Transverse colon (tissue), 4 donors: ENCODE measurements at regions not wholly inside any gene's neighbourhood (a gene's known extent, or its start where the extent isn't known, plus 50 kb on each side); places are given as distances from the start of the nearest gene placed in this dataset.

ENCODE experiments used
- DNase-seq: peaks from one replicate; pipeline ENCODE4 v3.0.0-alpha.2; 2019
- H3K27ac ChIP-seq, 4 donors: fragments of 200-600 bp; sonication (generic); 2 replicates each; pipeline ENCODE4 v1.5.1; 2016 to 2018; ENCODE audit warnings: inconsistent platforms in 4 of 4
- H3K27me3 ChIP-seq: fragments of 200-600 bp; sonication (generic); 2 replicates; pipeline ENCODE4 v1.5.1; 2017; ENCODE audit warnings: inconsistent platforms
- H3K36me3 ChIP-seq, 4 donors: fragments of 200-600 bp; sonication (generic); 2 replicates each; pipeline ENCODE4 v1.5.1; 2017 to 2019; ENCODE audit warnings: inconsistent platforms in 4 of 4
- H3K4me1 ChIP-seq, 4 donors: fragments of 200-600 bp; sonication (generic); 2 replicates each; pipeline ENCODE4 v1.5.1; 2017 to 2020; ENCODE audit warnings: inconsistent platforms in 4 of 4
- H3K4me3 ChIP-seq, 4 donors: fragments of 200-600 bp; sonication (generic); 1 replicate in 1 of 4; 2 replicates in 3 of 4; pipeline versions ENCODE4 v1.5.1 to v1.6.1; 2017 to 2019; ENCODE audit warnings: inconsistent platforms in 4 of 4
- H3K9me3 ChIP-seq, 2 donors: fragments of 200-600 bp; sonication (generic); 2 replicates each; pipeline ENCODE4 v1.5.1; 2017 to 2019; ENCODE audit warnings: inconsistent platforms in 2 of 2
- CTCF ChIP-seq, 5 experiments: fragments of 200-600 bp in 3 of 5; fragments of 450-650 bp in 2 of 5; sonication (generic) in 3 of 5; IDR thresholded peaks; 1 replicate in 2 of 5; 2 replicates in 3 of 5; pipeline ENCODE4 v1.5.1; 2016 to 2017; ENCODE audit warnings: antibody characterized with exemption in 5 of 5, inconsistent platforms in 3 of 5, mild to moderate bottlenecking in 2 of 5, moderate library complexity in 1 of 5
- EP300 ChIP-seq: sonication (generic); formaldehyde crosslinking; IDR thresholded peaks from one replicate; pipeline ENCODE4 v1.6.1; 2017; ENCODE audit warnings: antibody characterized with exemption, low read depth
- POLR2A ChIP-seq: fragments of 450-650 bp; IDR thresholded peaks from one replicate; pipeline ENCODE4 v1.6.1; 2016; ENCODE audit warnings: antibody characterized with exemption, mild to moderate bottlenecking, moderate library complexity
- POLR2AphosphoS5 ChIP-seq, 3 donors: sonication (generic); formaldehyde crosslinking; IDR thresholded peaks; one replicate each; pipeline ENCODE4 v1.6.1; 2016; ENCODE audit warnings: antibody characterized with exemption in 3 of 3
- WGBS, 2 donors: methylation state at CpG; one replicate each; pipeline ENCODE4 v1.1.5; 2018; ENCODE audit warnings: low coverage in 1 of 2; 5-methylcytosine and 5-hydroxymethylcytosine counted together
- in situ Hi-C, 4 donors: fragments of 200-750 bp; cut with MboI; loops; one replicate each; pipeline versions ENCODE4 v1.15.0 to v1.15.1; 2017; ENCODE audit warnings: low sequenced_read_pairs in 3 of 4, low pct_ligation_motif_present in 1 of 4, low pct_unique_long_range_greater_than_20kb in 1 of 4
- intact Hi-C: fragments of 100-400 bp; cut with DNase I; formaldehyde crosslinking; loops from one replicate; pipeline ENCODE4 v1.15.1; 2023; ENCODE audit warnings: low total_unique reads

GRCh38 chr4:181523973-181524372 is 719.2 kb upstream of the TENM3 start:
- H3K27ac ChIP-seq, result no peak overlapping the region
- no peaks in the 10 kb centered on the region for H3K9me3 ChIP-seq
- H3K4me1 ChIP-seq, result no peaks in the 10 kb centered on the region
- H3K27me3 ChIP-seq, result no peaks in the 10 kb centered on the region
- no peak for TF ChIP-seq CTCF (IDR thresholded peaks at IDR 0.05)
- TF ChIP-seq POLR2AphosphoS5 (IDR thresholded peaks at IDR 0.05), result no peak
- no peak for TF ChIP-seq EP300
- no peak for TF ChIP-seq POLR2A
- intact Hi-C loops (loop anchor here (10.0 kb wide), 1 partner anchor 379 kb away; no protein-coding TSS in a partner anchor), in situ Hi-C loops (loop anchor here in 3 of 4 donors (10.0 to 25.0 kb wide), 3 partner anchors 212 to 379 kb away; no protein-coding TSS in a partner anchor)
- no peak overlapping the region for H3K4me3 ChIP-seq
- DNase-seq, result no peak
- 78 to 80% methylated on average over 8 of the region's 8 CpGs for WGBS, 2 donors
- H3K36me3 ChIP-seq, result no peaks in the 10 kb centered on the region

GRCh38 chr4:181524499-181524898 is 718.7 kb upstream of the TENM3 start:
- Histone ChIP-seq H3K27ac (no peak overlapping the region), H3K9me3 (no peaks in the 10 kb centered on the region), H3K4me3 (no peak overlapping the region), H3K4me1 (no peaks in the 10 kb centered on the region), H3K27me3 (no peaks in the 10 kb centered on the region), H3K36me3 (no peaks in the 10 kb centered on the region)
- intact Hi-C loops (loop anchor here (10.0 kb wide), 1 partner anchor 380 kb away; no protein-coding TSS in a partner anchor), in situ Hi-C loops (loop anchor here in 3 of 4 donors (10.0 to 25.0 kb wide), 3 partner anchors 212 to 380 kb away; no protein-coding TSS in a partner anchor)
- 83 to 88% methylated on average over 5 of the region's 5 CpGs for WGBS, 2 donors
- no peak for TF ChIP-seq POLR2A
- TF ChIP-seq POLR2AphosphoS5 (IDR thresholded peaks at IDR 0.05), result no peak
- TF ChIP-seq CTCF (IDR thresholded peaks at IDR 0.05), result no peak
- TF ChIP-seq EP300, result no peak
- DNase-seq, result no peak

- Histone ChIP-seq H3K4me1 (no peaks in the 10 kb centered on the region), H3K27ac (no peak overlapping the region), H3K36me3 (no peaks in the 10 kb centered on the region), H3K4me3 (no peak overlapping the region), H3K9me3 (no peaks in the 10 kb centered on the region), H3K27me3 (no peaks in the 10 kb centered on the region)
- in situ Hi-C loops (loop anchor here in 2 of 4 donors (10.0 to 25.0 kb wide), 3 partner anchors 231 to 388 kb away; no protein-coding TSS in a partner anchor), intact Hi-C loops (loop anchor here (10.0 kb wide), 1 partner anchor 381 kb away; no protein-coding TSS in a partner anchor)
- WGBS, 2 donors, result 22 to 56% methylated on average over 1 to 3 of the region's 3 CpGs
- TF ChIP-seq CTCF (IDR thresholded peaks at IDR 0.05) (no peak), POLR2AphosphoS5 (IDR thresholded peaks at IDR 0.05) (no peak), POLR2A (no peak), EP300 (no peak)
- no peak for DNase-seq
Observed at GRCh38 chr4:181525634-181526033, 717.6 kb upstream of the TENM3 start.

- no peaks in the 10 kb centered on the region for H3K9me3 ChIP-seq
- intact Hi-C loops, result loop anchor here (10.0 kb wide), 1 partner anchor 384 kb away; no protein-coding TSS in a partner anchor
- no peaks in the 10 kb centered on the region for H3K4me1 ChIP-seq
- no peak overlapping the region for H3K27ac ChIP-seq
- no peaks in the 10 kb centered on the region for H3K36me3 ChIP-seq
- peak; percentile 68 to 81 (median 76) for TF ChIP-seq CTCF (IDR thresholded peaks at IDR 0.05)
- TF ChIP-seq EP300, result no peak
- no peak for TF ChIP-seq POLR2A
- TF ChIP-seq POLR2AphosphoS5 (IDR thresholded peaks at IDR 0.05), result no peak
- peak; percentile 80 for DNase-seq
- no peaks in the 10 kb centered on the region for H3K27me3 ChIP-seq
- in situ Hi-C loops, result loop anchor here in 2 of 4 donors (10.0 to 25.0 kb wide), 3 partner anchors 234 to 391 kb away; no protein-coding TSS in a partner anchor
- WGBS, 2 donors, result 0% methylated on average over 4 of the region's 4 CpGs
- H3K4me3 ChIP-seq, result no peak overlapping the region
Observed at GRCh38 chr4:181528570-181529184, 714.5 kb upstream of the TENM3 start.
